H1 (cell line): ENCODE measurements at regions not wholly inside any gene's neighbourhood (a gene's known extent, or its start where the extent isn't known, plus 50 kb on each side); places are given as distances from the start of the nearest gene placed in this dataset.

Experiments
- CBX8 ChIP-seq: fragments of 300-800, 300-1000 bp; sonication (generic); IDR thresholded peaks from 2 replicates; pipeline ENCODE4 v1.7.1; 2016; ENCODE audit warnings: low read depth, low read length, borderline replicate concordance
- EZH2 ChIP-seq: fragments of 200-600 bp; sonication (generic); IDR thresholded peaks from 2 replicates; pipeline ENCODE4 v1.7.1; 2012; ENCODE audit warnings: low read depth, mild to moderate bottlenecking, moderate library complexity, low read length, inconsistent platforms; ENCODE audit not compliant: severe bottlenecking
- SP1 ChIP-seq: IDR thresholded peaks from 2 replicates; pipeline ENCODE4 v1.6.1; 2011; ENCODE audit warnings: low read depth, low read length

DNA sequence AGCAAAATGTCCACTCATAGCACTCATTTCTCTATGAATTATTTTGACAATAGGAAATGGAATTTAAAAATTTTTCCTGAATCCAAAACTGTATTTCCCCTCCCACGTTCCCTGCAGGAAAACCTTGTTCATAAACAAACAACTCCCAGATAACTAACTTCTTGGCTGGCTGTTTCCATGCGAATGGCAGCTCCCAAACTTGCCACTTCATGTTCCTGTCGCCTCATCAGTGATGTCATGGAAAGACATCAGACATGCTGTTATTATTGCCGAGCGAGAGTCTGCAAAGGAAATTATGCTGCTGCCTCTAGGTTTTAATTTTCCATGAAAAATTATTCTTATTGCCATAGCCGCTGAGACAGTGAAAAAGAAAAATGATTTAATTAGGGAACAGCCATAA, 117.0 kb upstream of the RIOK3 start (continued):
- TF ChIP-seq SP1: no peak
- no peak for TF ChIP-seq CBX8
- no peak for TF ChIP-seq EZH2
- TF ChIP-seq, all 59 proteins: peak for 0
